Stimulated activated CD4-positive, alpha-beta T cell treated with anti-CD3 and anti-CD28 coated beads, Interleukin-2, amount 100 ng/mL, for 24 hours (primary cell): ENCODE measurements at regions not wholly inside any gene's neighbourhood (a gene's known extent, or its start where the extent isn't known, plus 50 kb on each side); places are given as distances from the start of the nearest gene placed in this dataset.

Source experiments
- DNase-seq, 2 donors: peaks; one replicate each; pipeline ENCODE4 v3.0.0-alpha.2; 2020

- DNase-seq, result no peak
Observed at GRCh38 chr1:5455651-5456050, 536.6 kb downstream of the NPHP4 start.

GRCh38 chr1:5455056-5455455 is 537.2 kb downstream of the NPHP4 start:
- DNase-seq, result no peak

- no peak for DNase-seq
Observed at GRCh38 chr1:5453347-5453746, 538.9 kb downstream of the NPHP4 start.

GRCh38 chr1:5451671-5452070 is 540.6 kb downstream of the NPHP4 start:
- no peak for DNase-seq

GRCh38 chr1:5448486-5448885 is 543.7 kb downstream of the NPHP4 start:
- DNase-seq, result peak in 1 of 2 donors; percentile 15

GRCh38 chr1:5447503-5447960 is 544.7 kb downstream of the NPHP4 start:
- DNase-seq, result no peak

- no peak for DNase-seq
Observed at GRCh38 chr1:5444396-5444795, 547.8 kb downstream of the NPHP4 start.

GRCh38 chr1:5436808-5437207 is 555.4 kb downstream of the NPHP4 start:
- DNase-seq, result no peak

GRCh38 chr1:5435414-5435813 is 556.8 kb downstream of the NPHP4 start:
- DNase-seq, result no peak

- DNase-seq, result no peak
Observed at GRCh38 chr1:5432436-5432835, 559.8 kb downstream of the NPHP4 start.

GRCh38 chr1:5430911-5431697 is 561.1 kb downstream of the NPHP4 start:
- no peak for DNase-seq

- DNase-seq, result no peak
Observed at GRCh38 chr1:5430136-5430535, 562.1 kb downstream of the NPHP4 start.

- no peak for DNase-seq
Observed at GRCh38 chr1:5428351-5428750, 563.9 kb downstream of the NPHP4 start.

GRCh38 chr1:5427026-5427613 is 565.1 kb downstream of the NPHP4 start:
- no peak for DNase-seq

- DNase-seq, result no peak
Observed at GRCh38 chr1:5424802-5425703, 567.2 kb downstream of the NPHP4 start.

GRCh38 chr1:5423109-5423508 is 569.1 kb downstream of the NPHP4 start:
- DNase-seq, result peak; percentile 26 to 33

GRCh38 chr1:5419501-5419900 is 572.7 kb downstream of the NPHP4 start:
- DNase-seq, result no peak

- no peak for DNase-seq
Observed at GRCh38 chr1:5416518-5416917, 575.7 kb downstream of the NPHP4 start.

- DNase-seq, result no peak
Observed at GRCh38 chr1:5415606-5416005, 576.6 kb downstream of the NPHP4 start.

GRCh38 chr1:5410652-5411051 is 581.6 kb downstream of the NPHP4 start:
- no peak for DNase-seq

- no peak for DNase-seq
Observed at GRCh38 chr1:5408401-5408800, 583.8 kb downstream of the NPHP4 start.

GRCh38 chr1:5405263-5405662 is 587.0 kb downstream of the NPHP4 start:
- no peak for DNase-seq

- no peak for DNase-seq
Observed at GRCh38 chr1:5404412-5405203, 587.6 kb downstream of the NPHP4 start.
